Muscle of back (tissue), 3 donors: ENCODE measurements at regions not wholly inside any gene's neighbourhood (a gene's known extent, or its start where the extent isn't known, plus 50 kb on each side); places are given as distances from the start of the nearest gene placed in this dataset.

Experiments
- DNase-seq, 3 donors: peaks; one replicate each; pipeline versions ENCODE4 v3.0.0 to v3.0.0-alpha.2; 2013

- DNase-seq = no peak
Observed at GRCh38 chr21:41689289-41689583, 77.6 kb downstream of the RIPK4 start.

GRCh38 chr21:41687633-41688032 lies 79.2 kb downstream of the RIPK4 start:
- DNase-seq = no peak

DNA sequence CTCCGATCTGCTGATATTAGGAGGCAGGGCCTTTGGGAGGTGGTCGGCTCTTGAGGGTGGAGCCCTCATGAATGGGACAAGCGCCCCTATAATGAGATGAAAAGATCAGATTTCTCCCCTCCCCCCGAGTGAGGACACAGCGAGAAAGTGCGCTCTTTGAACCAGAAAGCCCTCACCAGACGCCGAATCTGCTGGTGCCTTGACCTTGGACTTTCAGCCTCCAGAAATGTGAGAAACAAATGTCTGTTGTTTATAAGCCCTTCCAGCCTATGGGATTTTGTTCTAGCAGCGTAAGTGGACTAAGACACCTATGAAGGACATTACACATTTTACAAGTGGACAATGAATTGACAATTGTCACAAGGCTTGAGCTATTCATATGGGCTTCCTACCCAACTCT lies 80.2 kb downstream of the RIPK4 start:
- DNase-seq = no peak

DNA sequence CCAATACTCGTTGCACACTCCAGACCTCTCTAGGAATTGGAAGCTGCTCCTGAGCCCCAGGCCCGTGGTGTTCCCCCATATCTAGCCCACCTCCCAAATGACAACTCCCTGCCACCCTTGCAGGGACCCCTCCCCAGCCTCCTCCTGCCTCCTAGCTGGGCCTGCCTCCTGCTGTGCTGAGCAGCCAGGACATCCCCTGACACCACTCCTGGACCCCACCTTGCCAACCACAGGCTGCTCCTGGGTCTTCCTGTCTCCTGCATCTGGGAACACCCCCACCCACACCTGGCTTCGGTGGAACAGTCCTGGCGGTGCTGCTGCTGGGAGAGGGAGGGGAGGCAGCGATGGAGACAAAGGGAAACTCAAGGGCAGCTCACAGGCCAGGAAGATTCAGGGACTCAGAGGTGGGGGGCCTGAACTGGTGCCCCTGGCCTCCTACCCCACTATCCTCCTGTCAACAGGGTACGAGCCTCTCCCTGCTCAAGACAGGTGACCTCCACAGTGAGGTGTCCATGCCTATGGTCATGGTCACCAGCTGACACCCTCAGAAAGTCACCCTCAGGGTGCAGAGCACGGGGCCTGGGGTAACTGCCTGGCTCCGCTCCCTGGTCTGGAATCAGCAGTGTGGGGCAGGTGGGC lies 81.2 kb downstream of the RIPK4 start:
- DNase-seq = no peak

GRCh38 chr21:41684381-41685245 lies 82.2 kb downstream of the RIPK4 start:
- DNase-seq = peak in 1 of 3 donors; percentile 25

DNA sequence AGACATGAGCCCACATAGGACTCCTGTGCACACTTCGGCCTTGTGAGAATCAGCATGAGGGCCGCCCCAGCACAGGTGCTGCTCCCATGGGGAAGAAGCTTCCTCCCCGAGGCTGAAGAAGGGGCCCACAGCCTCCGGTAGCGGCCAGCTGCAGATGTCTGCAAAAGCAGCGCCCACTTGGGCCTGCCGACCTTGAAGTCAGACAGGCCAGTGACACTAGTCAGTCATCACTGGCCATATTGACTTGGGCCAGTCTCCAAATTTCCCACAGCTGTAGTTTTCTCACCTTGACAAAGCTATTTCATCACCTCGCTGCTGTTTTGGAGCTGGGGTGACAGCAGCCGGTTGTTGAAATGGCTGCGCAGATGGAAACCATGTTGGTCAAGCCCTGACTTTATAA lies 83.0 kb downstream of the RIPK4 start:
- no peak for DNase-seq

- DNase-seq = no peak
Observed at GRCh38 chr21:41682719-41683179, 84.1 kb downstream of the RIPK4 start.

GRCh38 chr21:41681939-41682718 lies 84.7 kb downstream of the RIPK4 start:
- no peak for DNase-seq

- no peak for DNase-seq
Observed at GRCh38 chr21:41681348-41681801, 85.5 kb downstream of the RIPK4 start.

DNA sequence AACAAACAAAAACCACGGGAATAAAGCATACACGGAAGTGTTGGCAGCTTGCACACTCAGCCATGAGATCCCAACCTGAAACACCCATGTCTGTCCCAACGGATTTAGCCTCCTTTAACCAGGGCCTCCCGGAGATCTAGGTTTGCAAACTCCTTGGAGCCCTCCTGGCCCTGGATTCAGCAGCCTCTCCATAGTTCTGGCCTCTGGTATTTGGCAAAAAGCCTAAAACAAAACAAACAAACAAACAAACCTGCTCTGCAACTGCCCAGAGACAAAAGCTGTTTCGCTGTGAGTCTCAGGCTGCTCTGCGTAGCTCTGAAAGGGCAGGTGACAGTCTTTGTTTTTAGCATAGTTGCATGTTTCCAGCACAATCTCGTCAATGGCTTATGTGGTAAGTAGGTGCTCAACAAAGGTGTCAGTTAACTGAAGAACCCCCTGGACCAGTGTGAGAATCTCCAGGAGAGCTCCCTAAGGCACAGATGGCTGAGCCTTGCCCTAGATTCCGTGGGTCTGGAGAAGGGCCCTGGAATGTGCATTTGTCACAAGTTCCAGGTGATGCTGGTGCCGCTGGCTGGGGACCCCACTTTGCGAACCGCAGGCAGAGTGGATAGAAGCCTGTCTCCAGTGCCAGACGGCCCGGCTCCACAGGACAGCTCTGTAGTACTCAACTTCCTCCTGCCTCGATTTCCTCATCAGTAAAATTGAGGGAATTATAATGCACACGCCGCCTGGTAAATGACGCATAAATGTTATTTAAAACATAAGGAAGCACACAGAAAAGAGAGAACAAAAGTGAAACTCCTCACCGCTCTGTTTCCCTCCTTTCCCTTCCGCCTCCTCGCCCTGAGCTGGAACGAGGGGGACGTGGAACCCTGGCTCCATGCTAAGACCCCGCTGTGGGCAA lies 86.2 kb downstream of the RIPK4 start:
- no peak for DNase-seq

DNA sequence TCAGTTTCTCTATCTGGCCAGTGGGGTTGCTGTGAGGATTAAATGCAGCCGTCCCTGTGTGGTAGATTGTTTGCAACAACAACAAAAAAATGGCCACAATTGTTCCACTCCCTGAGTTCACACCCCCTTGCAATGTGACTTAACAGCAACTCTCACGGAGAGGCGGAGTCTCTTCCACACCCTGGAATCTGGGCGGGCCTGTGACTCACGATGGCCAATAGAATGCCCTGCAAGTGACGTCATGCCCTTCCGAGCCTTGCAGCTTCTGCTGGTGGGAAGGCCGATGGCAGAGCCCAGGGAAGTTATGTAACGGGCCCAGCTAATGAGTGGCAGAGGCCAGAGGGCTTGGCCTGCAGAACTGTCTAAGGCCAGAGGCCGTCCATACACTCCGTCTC lies 87.9 kb downstream of the RIPK4 start:
- peak; percentile 84 to 95 (median 94) for DNase-seq

- DNase-seq = no peak
Observed at GRCh38 chr21:41678016-41678923, 88.6 kb downstream of the RIPK4 start.

DNA sequence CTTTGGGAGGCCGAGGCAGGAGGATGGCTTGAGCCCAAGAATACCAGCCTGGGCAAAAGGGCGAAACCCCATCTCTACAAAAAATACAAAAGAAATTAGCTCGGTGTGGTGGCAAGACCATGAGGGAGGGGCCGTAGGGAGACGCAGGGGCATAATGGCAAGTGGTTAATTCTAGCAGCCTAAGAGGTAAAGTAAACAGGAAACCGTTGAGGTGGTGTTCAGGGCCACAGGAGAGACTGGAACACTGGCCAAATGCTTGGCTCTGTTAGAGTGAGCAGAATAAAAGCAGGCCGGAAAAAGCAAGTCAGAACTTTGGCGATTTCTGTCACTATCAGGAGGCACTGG lies 89.2 kb downstream of the RIPK4 start:
- no peak for DNase-seq

- DNase-seq = no peak
Observed at GRCh38 chr21:41676198-41676597, 90.7 kb downstream of the RIPK4 start.

- DNase-seq = no peak
Observed at GRCh38 chr21:41675574-41675973, 91.3 kb downstream of the RIPK4 start.

- no peak for DNase-seq
Observed at GRCh38 chr21:41674402-41674801, 92.5 kb downstream of the RIPK4 start.

GRCh38 chr21:41673596-41674335 lies 93.1 kb downstream of the RIPK4 start:
- DNase-seq = peak in 1 of 3 donors; percentile 47

DNA sequence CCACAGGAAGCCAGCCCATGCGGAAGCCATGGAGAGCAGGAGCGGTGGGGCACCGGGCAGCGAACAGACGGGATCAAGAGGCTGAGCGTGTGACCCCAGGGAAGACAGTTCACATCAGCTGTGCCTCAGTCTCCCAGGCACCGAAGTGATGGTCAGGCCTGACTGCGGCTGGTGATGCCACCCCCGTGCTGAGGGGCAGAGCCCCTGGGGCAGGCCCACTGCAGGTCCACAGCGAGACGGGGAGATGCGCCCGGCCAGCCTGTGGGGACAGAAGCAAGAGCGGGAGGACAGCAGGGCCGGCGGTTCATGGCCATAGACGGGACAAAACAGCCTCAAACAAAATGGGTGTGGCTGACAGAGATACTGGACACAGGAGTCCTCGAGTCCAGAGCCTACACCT lies 93.8 kb downstream of the RIPK4 start:
- DNase-seq = no peak

GRCh38 chr21:41672543-41672915 lies 94.3 kb downstream of the RIPK4 start:
- no peak for DNase-seq
